H1 (cell line): ENCODE measurements at regions not wholly inside any gene's neighbourhood (a gene's known extent, or its start where the extent isn't known, plus 50 kb on each side); places are given as distances from the start of the nearest gene placed in this dataset.
A peak's percentile ranks its signal among the peaks of the same experiment; 100 is the strongest.

Experiments used
- CTCF ChIA-PET: fragments of 300-600 bp; sonication (Branson Sonifier 250); formaldehyde crosslinking; loops from one replicate; lab custom pipeline; 2021; ENCODE audit not compliant: partially characterized antibody; lab: Charles Lee
- POLR2A ChIA-PET: fragments of 300-600 bp; sonication (Branson Sonifier 250); formaldehyde crosslinking; loops from one replicate; lab custom pipeline; 2021; ENCODE audit warnings: inconsistent platforms; ENCODE audit not compliant: partially characterized antibody; lab: Charles Lee
- DNase-seq, 2 experiments: peaks; one replicate each; pipeline versions ENCODE4 v3.0.0 to v3.0.0-alpha.2; 2010 to 2022; ENCODE audit warnings: low spot score in 2 of 2, low read depth in 1 of 2, mixed read lengths in 1 of 2
- FAIRE-seq: peaks from 2 replicates; lab custom pipeline; 2011; peaks lifted over from hg19 to GRCh38; lab: Jason Lieb, UNC
- H2AFZ ChIP-seq: 2 replicates; pipeline ENCODE4 v1.8.1; 2012; ENCODE audit warnings: low read length, inconsistent platforms
- H2AK5ac ChIP-seq: 2 replicates; pipeline ENCODE4 v1.6.1; 2013; ENCODE audit warnings: low read depth, low read length
- H2BK120ac ChIP-seq: replicated peaks from 2 replicates; pipeline ENCODE3; 2013; ENCODE audit warnings: low read depth, low read length, inconsistent platforms
- H2BK12ac ChIP-seq: 2 replicates; pipeline ENCODE4 v1.6.1; 2013; ENCODE audit warnings: low read depth, low read length
- H2BK15ac ChIP-seq: 2 replicates; pipeline ENCODE4 v1.6.1; 2013; ENCODE audit warnings: low read length
- H2BK20ac ChIP-seq: 2 replicates; pipeline ENCODE4 v1.6.1; 2013; ENCODE audit warnings: low read length
- H2BK5ac ChIP-seq: 2 replicates; pipeline ENCODE4 v1.6.1; 2013; ENCODE audit warnings: low read depth, low read length
- H3K14ac ChIP-seq: 2 replicates; pipeline ENCODE4 v1.6.1; 2013; ENCODE audit warnings: inconsistent platforms; ENCODE audit not compliant: insufficient read length
- H3K18ac ChIP-seq: 2 replicates; pipeline ENCODE4 v1.6.1; 2013; ENCODE audit warnings: low read length; ENCODE audit errors: extremely low read depth
- H3K23ac ChIP-seq: 2 replicates; pipeline ENCODE4 v1.6.1; 2013; ENCODE audit warnings: inconsistent platforms; ENCODE audit not compliant: insufficient read length
- H3K23me2 ChIP-seq: 2 replicates; pipeline ENCODE4 v1.6.1; 2013; ENCODE audit warnings: low read depth, low read length
- H3K27ac ChIP-seq: 2 replicates; pipeline ENCODE4 v1.6.1; 2011; ENCODE audit warnings: low read depth, low read length, inconsistent platforms
- H3K27me3 ChIP-seq, 4 experiments: replicated peaks in 1 of 4; 1 replicate in 1 of 4; 2 replicates in 3 of 4; pipeline versions ENCODE4 v1.6.1 to v1.8.1; 2011 to 2013; ENCODE audit warnings: low read length in 3 of 4, mild to moderate bottlenecking in 3 of 4, inconsistent platforms in 2 of 4, mixed read lengths in 2 of 4, moderate library complexity in 1 of 4; ENCODE audit not compliant: control insufficient read depth in 3 of 4, insufficient read depth in 3 of 4; ENCODE audit errors: extremely low read depth in 1 of 4
- H3K36me3 ChIP-seq, 4 experiments: 2 replicates each; pipeline versions ENCODE4 v1.6.1 to v1.8.1; 2011 to 2013; ENCODE audit warnings: mild to moderate bottlenecking in 4 of 4, low read length in 3 of 4, moderate library complexity in 2 of 4, control low read depth in 1 of 4, inconsistent platforms in 1 of 4; ENCODE audit not compliant: insufficient read depth in 4 of 4, control insufficient read depth in 2 of 4
- H3K4ac ChIP-seq: replicated peaks from 2 replicates; pipeline ENCODE3; 2013; ENCODE audit warnings: low read length, low read depth, mixed read lengths, inconsistent platforms; ENCODE audit not compliant: insufficient read length
- H3K4me1 ChIP-seq, 4 experiments: replicated peaks in 1 of 4; 1 replicate in 1 of 4; 2 replicates in 3 of 4; pipeline versions ENCODE4 v1.6.1 to v1.8.1; 2011 to 2013; ENCODE audit warnings: low read length in 3 of 4, inconsistent platforms in 2 of 4, mixed read lengths in 1 of 4; ENCODE audit not compliant: insufficient read depth in 4 of 4, control insufficient read depth in 3 of 4
- H3K4me2 ChIP-seq, 2 experiments: 2 replicates each; pipeline versions ENCODE4 v1.6.1 to v1.8.1; 2011 to 2013; ENCODE audit warnings: low read depth in 2 of 2, low read length in 2 of 2, control low read depth in 1 of 2, inconsistent platforms in 1 of 2, mild to moderate bottlenecking in 1 of 2; ENCODE audit not compliant: insufficient read depth in 1 of 2
- H3K4me3 ChIP-seq, 4 experiments: fragments of 200-600, 300-600 bp in 1 of 4; sonication (generic), shearing (Covaris generic), sonication (Bioruptor Twin) in 1 of 4; 2 replicates each; pipeline versions ENCODE4 v1.5.1 to v1.8.1; 2011 to 2016; ENCODE audit warnings: low read length in 4 of 4, low read depth in 3 of 4, control low read depth in 2 of 4, inconsistent platforms in 2 of 4, mild to moderate bottlenecking in 2 of 4, mixed read lengths in 1 of 4, moderate library complexity in 1 of 4; ENCODE audit not compliant: insufficient read depth in 2 of 4; ENCODE audit errors: extremely low read depth in 1 of 4
- H3K56ac ChIP-seq: replicated peaks from 2 replicates; pipeline ENCODE3; 2013; ENCODE audit warnings: low read depth, mild to moderate bottlenecking, mixed read lengths, low read length, inconsistent platforms; ENCODE audit not compliant: insufficient read length
- H3K79me1 ChIP-seq: 2 replicates; pipeline ENCODE4 v1.6.1; 2013; ENCODE audit warnings: low read depth, low read length, control low read depth
- H3K79me2 ChIP-seq, 2 experiments: 2 replicates each; pipeline versions ENCODE4 v1.6.1 to v1.8.1; 2012 to 2013; ENCODE audit warnings: low read length in 2 of 2, mild to moderate bottlenecking in 2 of 2, inconsistent platforms in 1 of 2; ENCODE audit not compliant: insufficient read depth in 2 of 2, control insufficient read depth in 1 of 2
- H3K9ac ChIP-seq, 4 experiments: replicated peaks in 1 of 4; 1 replicate in 1 of 4; 2 replicates in 3 of 4; pipeline versions ENCODE4 v1.6.1 to v1.8.1; 2011 to 2013; ENCODE audit warnings: low read depth in 3 of 4, low read length in 3 of 4, control low read depth in 2 of 4, mild to moderate bottlenecking in 2 of 4, moderate library complexity in 2 of 4, inconsistent platforms in 1 of 4; ENCODE audit errors: extremely low read depth in 1 of 4
- H3K9me3 ChIP-seq, 2 experiments: 2 replicates each; pipeline versions ENCODE4 v1.6.1 to v1.8.1; 2012 to 2013; ENCODE audit warnings: mild to moderate bottlenecking in 2 of 2, moderate library complexity in 2 of 2, control low read depth in 1 of 2, inconsistent platforms in 1 of 2, low read depth in 1 of 2, low read length in 1 of 2, mixed read lengths in 1 of 2; ENCODE audit not compliant: insufficient read depth in 2 of 2
- H4K20me1 ChIP-seq, 2 experiments: replicated peaks in 1 of 2; 2 replicates each; pipeline versions ENCODE3 to v1.8.1; 2011 to 2013; ENCODE audit warnings: inconsistent platforms in 2 of 2, low read length in 2 of 2, mild to moderate bottlenecking in 1 of 2; ENCODE audit not compliant: insufficient read depth in 2 of 2, control insufficient read depth in 1 of 2
- H4K5ac ChIP-seq: 2 replicates; pipeline ENCODE4 v1.6.1; 2013; ENCODE audit warnings: low read length, low read depth, mixed read lengths, inconsistent platforms; ENCODE audit not compliant: insufficient read length
- H4K8ac ChIP-seq: 2 replicates; pipeline ENCODE4 v1.8.0; 2013; ENCODE audit warnings: mild to moderate bottlenecking, moderate library complexity, low read length, inconsistent platforms; ENCODE audit not compliant: insufficient read depth; ENCODE audit errors: extremely low read depth
- H4K91ac ChIP-seq: replicated peaks from 2 replicates; pipeline ENCODE3; 2013; ENCODE audit warnings: low read length, mixed read lengths, inconsistent platforms; ENCODE audit not compliant: insufficient read length
- CBX5 ChIP-seq: fragments of 300-800, 300-1000 bp; sonication (generic); IDR thresholded peaks from 2 replicates; pipeline ENCODE4 v1.7.1; 2016; ENCODE audit warnings: antibody characterized with exemption, low read length, low read depth
- CREB1 ChIP-seq: IDR thresholded peaks from 2 replicates; pipeline ENCODE4 v1.6.1; 2012; ENCODE audit warnings: inconsistent platforms
- EGR1 ChIP-seq: IDR thresholded peaks from 2 replicates; pipeline ENCODE4 v1.6.1; 2011; ENCODE audit warnings: low read depth, low read length, borderline replicate concordance
- EZH2 ChIP-seq: fragments of 200-600 bp; sonication (generic); IDR thresholded peaks from 2 replicates; pipeline ENCODE4 v1.7.1; 2012; ENCODE audit warnings: low read depth, mild to moderate bottlenecking, moderate library complexity, low read length, inconsistent platforms; ENCODE audit not compliant: severe bottlenecking
- FOSL1 ChIP-seq: IDR thresholded peaks from 2 replicates; pipeline ENCODE4 v1.6.1; 2011; ENCODE audit warnings: mild to moderate bottlenecking, low read depth, low read length, moderate library complexity; ENCODE audit not compliant: insufficient read depth
- HDAC2 ChIP-seq, 2 experiments: fragments of 300-600 bp in 1 of 2; sonication (generic) in 1 of 2; IDR thresholded peaks; 2 replicates each; pipeline ENCODE4 v1.6.1; 2011 to 2012; ENCODE audit warnings: low read depth in 2 of 2, low read length in 2 of 2, mild to moderate bottlenecking in 2 of 2, moderate library complexity in 2 of 2, borderline replicate concordance in 1 of 2, inconsistent platforms in 1 of 2
- KDM1A ChIP-seq: fragments of 200-600, 300-600 bp; sonication (generic); IDR thresholded peaks from 2 replicates; pipeline ENCODE4 v1.7.1; 2016; ENCODE audit warnings: mild to moderate bottlenecking, low read length, borderline replicate concordance
- NRF1 ChIP-seq: IDR thresholded peaks from 2 replicates; pipeline ENCODE4 v1.6.1; 2011; ENCODE audit warnings: mild to moderate bottlenecking, low read depth, low read length, improper control_type of control experiment
- RAD21 ChIP-seq, 2 experiments: IDR thresholded peaks in 1 of 2; conservative IDR thresholded peaks in 1 of 2; 2 replicates each; pipeline ENCODE4 v1.6.1; 2011; ENCODE audit warnings: low read depth in 2 of 2, low read length in 2 of 2, improper control_type of control experiment in 1 of 2, inconsistent platforms in 1 of 2, mild to moderate bottlenecking in 1 of 2, moderate library complexity in 1 of 2
- TEAD4 ChIP-seq: IDR thresholded peaks from 2 replicates; pipeline ENCODE4 v1.6.1; 2012; ENCODE audit warnings: low read depth, low read length, inconsistent platforms, mixed read lengths
- WGBS, 2 experiments: shearing (Covaris generic) in 1 of 2; methylation state at CpG; one replicate each; pipeline versions ENCODE4 v1.1.6 to v1.1.7; 2013 to 2015; ENCODE audit warnings: low lambda C conversion rate in 2 of 2, mixed read lengths in 2 of 2, inconsistent platforms in 1 of 2, low coverage in 1 of 2, missing lambda C conversion rate in 1 of 2; ENCODE audit not compliant: insufficient replicate concordance in 2 of 2, insufficient coverage in 1 of 2, insufficient read length in 1 of 2; ENCODE audit errors: extremely low coverage in 1 of 2, missing lambda C conversion rate in 1 of 2; 5-methylcytosine and 5-hydroxymethylcytosine counted together
- TF ChIP-seq, protein P1 (sequence below): IDR thresholded peaks from 2 replicates; pipeline ENCODE4 v1.6.1; 2011; ENCODE audit warnings: low read length, improper control_type of control experiment

DNA sequence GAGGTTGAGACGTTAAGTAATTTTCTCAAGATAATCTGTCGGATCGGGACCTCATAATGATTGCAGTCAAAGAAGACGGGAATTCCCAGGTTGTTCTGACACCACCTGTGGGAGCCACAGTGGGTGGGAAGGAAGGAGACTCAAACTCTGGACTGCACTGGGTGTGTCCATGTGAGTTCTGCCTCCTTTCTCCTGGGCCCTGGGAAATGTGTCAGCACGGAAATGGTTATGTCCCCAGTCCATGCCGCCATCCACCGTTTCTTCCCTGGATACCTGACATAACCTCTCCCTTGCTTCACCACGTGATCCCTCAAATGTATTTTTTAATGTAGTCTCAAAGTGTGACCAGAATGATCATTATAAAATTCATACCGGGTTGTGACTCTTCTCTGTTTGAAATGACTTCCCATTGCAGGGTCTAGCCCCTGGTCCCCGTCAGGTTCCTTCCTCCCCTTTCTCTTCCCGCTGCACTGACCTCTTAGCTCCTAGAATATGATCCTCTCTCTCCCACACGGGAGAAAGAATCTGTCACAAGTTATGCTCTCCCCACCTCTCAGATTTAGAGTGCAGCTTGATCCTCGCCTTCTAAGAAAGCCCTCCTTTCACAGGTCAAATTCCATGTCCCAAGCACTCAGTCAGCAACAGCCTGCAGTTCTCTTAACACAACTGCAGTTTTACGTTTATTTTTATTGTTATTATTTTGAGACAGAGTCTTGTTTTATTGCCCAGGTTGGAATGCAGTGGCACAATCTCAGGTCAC, 820.0 kb upstream of the EEF2KMT start:
- Histone ChIP-seq H3K4ac (peak overlapping the region; percentile 74), H4K91ac (no peak overlapping the region), H3K4me3 (no peak overlapping the region), H2BK120ac (no peak overlapping the region), H3K9ac (no peak overlapping the region), H2BK20ac (no peak overlapping the region), H2BK15ac (no peak overlapping the region), H3K9me3 (no peaks in the 10 kb centered on the region), H2AK5ac (peak overlapping the region; percentile 67; the same call in 1 of the 2 replicates), H4K8ac (no peak overlapping the region), H3K27ac (no peak overlapping the region), H3K4me1 (peaks cover 3 to 16% (median 6%) of the 10 kb centered on the region in 4 experiments; a peak in 6 of 7 replicates), H3K79me2 (no peaks in the 10 kb centered on the region), H3K56ac (no peak overlapping the region), H3K14ac (no peak overlapping the region), H3K23ac (no peak overlapping the region), H4K20me1 (no peaks in the 10 kb centered on the region), H3K23me2 (no peaks in the 10 kb centered on the region), H3K4me2 (no peak overlapping the region), H2AFZ (no peak overlapping the region), H2BK5ac (no peak overlapping the region), H2BK12ac (no peak overlapping the region), H3K79me1 (no peaks in the 10 kb centered on the region), H3K27me3 (0 out of 7 replicates have a peak, but pooled peaks cover 0 to 3% (median 0%) of the 10 kb centered on the region in 4 experiments), H3K36me3 (no peaks in the 10 kb centered on the region), H4K5ac (no peak overlapping the region), H3K18ac (0 out of 2 replicates have a peak overlapping the region, but pooled peaks have one; percentile 24)
- POLR2A ChIA-PET, result interaction anchor here (1.3 kb wide), 1 partner anchor 16 kb away, joined by 3 read pairs; no protein-coding TSS in a partner anchor
- CTCF ChIA-PET, result interaction anchor here (0.7 to 5.1 kb wide), 14 partner anchors 11 to 724 kb away, joined by 3 to 21 read pairs (median 4); no protein-coding TSS in a partner anchor
- WGBS, 2 experiments, result 82% methylated on average over 14 of the region's 14 CpGs; no CpG with 5 or more reads in 1 of the 2 experiments
- DNase-seq (no peak), FAIRE-seq (no peak)
- no peak for TF ChIP-seq EZH2
- no peak for TF ChIP-seq CBX5
- TF ChIP-seq CREB1, result no peak
- TF ChIP-seq TEAD4, result no peak
- TF ChIP-seq HDAC2 (IDR thresholded peaks at IDR 0.05; ENCODE audit: borderline replicate concordance in 1 of 2, low read depth in 2 of 2, low read length in 2 of 2), result no peak
- TF ChIP-seq FOSL1, result no peak
- TF ChIP-seq, protein P1, sequence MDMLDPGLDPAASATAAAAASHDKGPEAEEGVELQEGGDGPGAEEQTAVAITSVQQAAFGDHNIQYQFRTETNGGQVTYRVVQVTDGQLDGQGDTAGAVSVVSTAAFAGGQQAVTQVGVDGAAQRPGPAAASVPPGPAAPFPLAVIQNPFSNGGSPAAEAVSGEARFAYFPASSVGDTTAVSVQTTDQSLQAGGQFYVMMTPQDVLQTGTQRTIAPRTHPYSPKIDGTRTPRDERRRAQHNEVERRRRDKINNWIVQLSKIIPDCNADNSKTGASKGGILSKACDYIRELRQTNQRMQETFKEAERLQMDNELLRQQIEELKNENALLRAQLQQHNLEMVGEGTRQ, result no peak
- no peak for TF ChIP-seq RAD21 (IDR thresholded peaks at IDR 0.05 in 1 of 2, conservative IDR thresholded peaks at IDR 0.05 in 1 of 2; ENCODE audit: low read depth in 2 of 2, low read length in 2 of 2)
- TF ChIP-seq NRF1, result no peak
- no peak for TF ChIP-seq KDM1A
- no peak for TF ChIP-seq EGR1
